CD4-positive, alpha-beta T cell treated with Interferon alpha-2 for 1 hour (primary cell): ENCODE measurements at regions not wholly inside any gene's neighbourhood (a gene's known extent, or its start where the extent isn't known, plus 50 kb on each side); places are given as distances from the start of the nearest gene placed in this dataset.
"Not testable (repeated sequence)": the region's sequence is repeated elsewhere in the genome, so short reads cannot be mapped to it uniquely, and the experiment has no call there.

Experiments used
- DNase-seq, 2 donors: peaks; one replicate each; pipeline ENCODE4 v3.0.0-alpha.2; 2020 to 2022

DNA sequence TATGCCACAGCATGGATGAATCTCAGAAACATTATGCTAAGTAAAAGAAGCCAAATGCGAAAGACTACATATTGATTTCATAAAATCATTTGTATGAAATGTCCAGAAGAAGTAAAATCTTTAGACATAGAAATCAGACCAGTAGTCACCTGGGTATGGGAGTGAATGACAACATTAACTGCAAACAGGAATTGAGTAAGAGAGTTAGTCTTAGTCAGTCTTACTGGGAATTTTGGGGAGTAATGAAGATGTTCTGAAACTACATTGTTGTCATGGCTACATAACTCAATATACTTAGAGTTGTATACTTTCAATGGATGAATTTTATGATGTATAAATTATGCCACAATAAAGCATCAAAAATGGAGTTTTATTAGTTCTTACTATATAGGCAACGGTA, 107.8 kb upstream of the CHORDC1 start:
- no peak for DNase-seq

DNA sequence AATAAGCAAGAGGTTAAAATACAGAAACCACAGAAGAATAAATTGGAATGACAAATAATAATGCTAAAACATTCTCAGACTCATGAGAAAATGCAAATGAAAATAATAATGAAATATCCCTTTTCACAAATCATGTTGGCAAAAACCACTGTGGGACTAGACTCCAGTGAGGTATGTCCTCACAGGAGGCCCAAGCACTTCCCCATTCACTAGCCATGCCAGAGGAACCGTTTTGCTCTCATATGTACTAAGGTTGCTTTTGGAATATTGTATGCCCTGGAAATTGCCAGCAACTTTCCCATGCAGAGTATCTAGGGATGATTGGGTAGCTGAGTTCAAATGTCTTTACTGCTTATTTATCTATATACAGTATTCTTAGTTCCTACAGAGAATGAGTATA, 106.2 kb upstream of the CHORDC1 start:
- DNase-seq: no peak

- no peak for DNase-seq
These were observed 103.8 kb upstream of the CHORDC1 start for GRCh38 chr11:90326647-90327046.

DNA sequence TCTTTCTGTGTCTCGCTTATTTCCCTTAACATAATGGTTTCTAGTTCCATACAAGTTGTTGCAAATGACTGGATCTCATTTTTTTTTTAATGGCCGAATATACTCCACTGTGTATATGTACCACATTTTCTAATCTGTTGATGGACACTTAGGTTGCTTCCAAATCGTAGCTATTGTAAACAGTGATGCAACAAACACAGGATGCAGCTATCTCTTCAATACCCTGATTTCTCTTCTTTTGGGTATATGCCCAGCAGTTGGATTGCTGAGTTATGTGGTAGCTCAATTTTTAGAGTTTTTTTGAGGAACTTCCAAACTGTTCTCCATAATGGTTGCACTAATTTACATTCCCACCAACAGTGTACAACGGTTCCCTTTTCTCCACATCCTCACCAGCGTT, 100.4 kb upstream of the CHORDC1 start:
- no peak for DNase-seq

DNA sequence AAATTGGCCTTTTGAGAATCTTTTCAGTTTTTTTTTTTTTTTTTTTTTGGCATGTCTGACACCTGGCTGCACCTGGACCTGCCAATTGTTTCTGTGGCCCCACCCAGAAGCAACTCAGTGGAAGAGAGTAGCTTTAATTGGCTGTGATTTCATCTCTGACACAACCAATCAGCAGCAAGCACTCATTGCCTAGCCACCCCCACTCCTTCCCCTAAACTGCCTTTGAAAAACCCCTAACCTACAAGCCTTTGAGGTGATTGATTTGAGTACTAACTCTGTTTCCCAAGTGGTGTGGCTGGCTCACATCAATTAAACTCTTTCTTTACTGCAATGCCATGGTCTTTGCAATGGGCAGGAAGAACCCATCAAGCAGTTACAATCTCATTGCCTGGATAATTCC, 98.2 kb upstream of the CHORDC1 start:
- no peak for DNase-seq

GRCh38 chr11:90318651-90319050, 95.8 kb upstream of the CHORDC1 start:
- no peak for DNase-seq

DNA sequence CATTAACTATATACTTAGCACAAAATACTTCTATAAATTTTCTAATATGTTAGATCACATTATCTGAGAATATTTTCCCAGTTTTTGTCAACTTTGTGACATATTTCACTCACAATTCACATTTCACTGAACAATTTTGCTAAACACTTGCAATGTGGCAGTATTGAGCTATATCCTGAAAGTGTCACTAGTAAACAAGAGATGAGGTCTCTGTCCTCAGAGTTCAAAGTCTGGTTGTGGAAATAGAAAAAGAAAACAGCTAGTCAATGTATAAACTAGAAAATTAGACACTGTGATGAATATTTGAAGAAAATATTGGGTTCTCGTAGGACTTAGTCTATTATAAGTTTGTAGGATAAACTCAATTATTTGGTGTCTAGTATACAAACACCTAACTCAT, 87.4 kb upstream of the CHORDC1 start:
- DNase-seq: no peak

- no peak for DNase-seq
These were observed 86.8 kb upstream of the CHORDC1 start for GRCh38 chr11:90309693-90310092.

DNA sequence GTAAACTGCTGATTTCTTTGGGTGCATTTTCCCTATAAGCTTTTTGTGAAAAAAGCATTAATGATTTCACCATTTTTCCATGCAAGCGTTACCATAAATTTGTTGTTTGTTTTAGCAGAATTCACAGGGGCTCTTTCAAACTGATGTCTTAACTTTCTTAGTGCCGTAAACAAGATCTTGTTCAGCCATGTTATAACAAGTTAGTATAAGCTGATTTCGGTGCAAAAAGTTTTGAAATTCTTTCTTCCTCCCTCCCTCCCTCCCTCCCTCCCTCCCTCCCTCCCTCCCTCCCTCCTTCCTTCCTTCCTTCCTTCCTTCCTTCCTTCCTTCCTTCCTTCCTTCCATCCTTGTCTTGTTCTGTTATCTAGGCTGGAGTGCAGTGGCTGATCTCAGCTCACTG, 71.7 kb upstream of the CHORDC1 start:
- no peak for DNase-seq

GRCh38 chr11:90294091-90294490, 71.2 kb upstream of the CHORDC1 start:
- no peak for DNase-seq

DNA sequence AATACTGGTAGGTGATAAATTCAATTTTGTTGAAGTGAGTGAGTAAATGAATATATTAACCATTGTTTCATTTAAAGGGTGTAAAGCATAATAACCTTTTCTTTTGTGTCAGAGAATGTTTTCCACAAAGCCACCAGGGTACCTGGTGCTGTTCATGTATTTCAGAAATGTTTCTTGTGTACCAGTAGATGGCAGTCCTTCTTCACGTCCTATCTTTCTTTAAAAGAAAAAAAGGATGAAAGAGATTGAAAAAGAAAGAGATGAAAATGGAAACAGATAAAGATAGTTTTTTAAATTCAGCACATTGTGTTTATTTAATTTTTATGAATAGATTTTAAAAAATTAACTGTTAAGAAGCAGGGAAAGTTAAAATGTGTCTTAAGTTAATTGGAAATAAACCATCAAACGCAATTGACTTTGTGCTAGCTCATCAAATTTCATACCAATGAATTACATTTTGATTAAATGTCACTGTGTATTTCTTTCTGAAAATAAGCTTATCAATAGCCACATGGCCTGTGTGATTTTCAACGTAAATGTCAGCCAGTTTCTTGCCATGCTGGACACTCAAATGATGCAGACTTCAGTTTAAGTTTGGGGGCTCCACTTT, 65.5 kb upstream of the CHORDC1 start:
- no peak for DNase-seq

GRCh38 chr11:90286640-90287039, 63.8 kb upstream of the CHORDC1 start:
- DNase-seq: no peak

GRCh38 chr11:90284171-90284570, 61.3 kb upstream of the CHORDC1 start:
- no peak for DNase-seq

DNA sequence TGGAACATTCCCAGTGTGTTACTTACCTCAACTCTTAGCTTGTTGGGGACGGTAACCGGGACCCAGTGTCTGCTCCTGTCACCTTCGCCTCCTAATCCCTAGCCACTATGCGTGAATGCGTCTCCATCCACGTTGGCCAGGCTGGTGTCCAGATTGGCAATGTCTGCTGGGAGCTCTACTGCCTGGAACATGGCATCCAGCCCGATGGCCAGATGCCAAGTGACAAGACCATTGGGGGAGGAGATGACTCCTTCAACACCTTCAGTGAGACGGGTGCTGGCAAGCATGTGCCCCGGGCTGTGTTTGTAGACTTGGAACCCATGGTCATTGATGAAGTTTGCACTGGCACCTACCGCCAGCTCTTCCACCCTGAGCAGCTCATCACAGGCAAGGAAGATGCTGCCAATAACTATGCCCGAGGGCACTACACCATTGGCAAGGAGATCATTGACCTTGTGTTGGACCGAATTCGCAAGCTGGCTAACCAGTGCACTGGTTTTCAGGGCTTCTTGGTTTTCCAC, 59.8 kb upstream of the CHORDC1 start:
- DNase-seq: not testable (repeated sequence)

- no peak for DNase-seq
These were observed 51.5 kb upstream of the CHORDC1 start for GRCh38 chr11:90274362-90274761.
